BE2C (cell line): ENCODE measurements at regions not wholly inside any gene's neighbourhood (a gene's known extent, or its start where the extent isn't known, plus 50 kb on each side); places are given as distances from the start of the nearest gene placed in this dataset.
"Not testable (repeated sequence)": the region's sequence is repeated elsewhere in the genome, so short reads cannot be mapped to it uniquely, and the experiment has no call there.

Experiments used
- DNase-seq: peaks from one replicate; pipeline ENCODE4 v3.0.0-alpha.2; 2020
- H3K27me3 ChIP-seq: fragments of 250-450 bp; sonication (Bioruptor Pico); 2 replicates; pipeline ENCODE4 v1.5.1; 2020; ENCODE audit warnings: mild to moderate bottlenecking
- H3K36me3 ChIP-seq: fragments of 250-450 bp; sonication (Bioruptor Pico); 2 replicates; pipeline ENCODE4 v1.5.1; 2020; ENCODE audit warnings: mild to moderate bottlenecking
- H3K4me1 ChIP-seq: fragments of 250-450 bp; sonication (Bioruptor Pico); 2 replicates; pipeline ENCODE4 v1.5.1; 2020
- H3K4me3 ChIP-seq: 2 replicates; pipeline ENCODE4 v1.5.1; 2011; ENCODE audit warnings: low read depth, low read length
- H3K9me3 ChIP-seq: fragments of 250-450 bp; sonication (Bioruptor Pico); 2 replicates; pipeline ENCODE4 v1.5.1; 2020
- TF ChIP-seq, protein P1 (sequence below): IDR thresholded peaks from 2 replicates; pipeline ENCODE4 v1.5.1; 2012; ENCODE audit warnings: mild to moderate bottlenecking, low read depth, low read length

DNA sequence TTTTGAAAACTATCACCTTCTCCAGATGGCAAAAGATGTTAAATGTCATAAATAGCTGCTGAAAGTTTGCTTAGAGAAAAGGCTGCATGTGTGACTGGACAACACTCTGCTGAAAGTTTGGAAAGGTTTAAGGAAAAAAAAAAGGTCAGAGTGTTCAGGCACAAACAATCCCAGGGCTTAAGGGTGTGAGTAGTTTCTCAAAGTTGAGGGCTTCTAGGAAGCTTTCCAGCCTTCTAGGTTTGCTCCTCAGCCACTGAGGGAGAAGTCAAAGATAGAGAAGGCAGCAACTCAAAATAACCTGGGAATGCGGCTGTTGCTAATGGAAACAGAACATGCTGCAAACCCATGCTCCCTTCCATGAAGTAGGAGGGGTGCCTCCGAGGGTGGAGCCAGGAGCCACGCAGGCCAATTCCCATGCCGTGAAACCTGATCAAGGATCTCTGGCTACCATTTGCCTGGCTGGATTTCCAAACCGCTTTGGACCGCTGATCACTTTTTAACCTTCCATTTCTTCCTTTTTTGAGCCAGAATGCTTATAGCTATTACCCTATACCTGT, 88.0 kb downstream of the TEX51 start:
- Histone ChIP-seq H3K27me3 (no peaks in the 10 kb centered on the region), H3K9me3 (no peaks in the 10 kb centered on the region)

DNA sequence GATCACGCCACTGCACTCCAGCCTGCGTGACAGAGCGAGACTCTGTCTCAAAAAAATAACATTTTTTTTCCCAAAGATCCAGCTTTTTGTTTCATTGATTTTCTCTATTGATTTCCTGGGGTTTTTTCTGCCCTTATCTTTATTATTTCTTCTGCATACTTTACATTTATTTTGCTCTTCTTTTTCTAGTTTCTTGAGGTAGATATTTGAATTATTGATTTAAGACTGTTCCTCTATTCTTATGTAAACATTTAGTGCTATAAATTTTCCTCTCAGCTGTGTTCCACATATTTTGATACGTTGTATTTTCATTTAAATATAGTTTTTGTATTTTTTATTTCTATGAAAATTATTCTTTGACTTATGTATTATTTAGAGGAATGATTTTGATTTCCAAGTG, 89.8 kb downstream of the TEX51 start:
- H3K4me3 ChIP-seq, result no peak overlapping the region
- TF ChIP-seq, protein P1, sequence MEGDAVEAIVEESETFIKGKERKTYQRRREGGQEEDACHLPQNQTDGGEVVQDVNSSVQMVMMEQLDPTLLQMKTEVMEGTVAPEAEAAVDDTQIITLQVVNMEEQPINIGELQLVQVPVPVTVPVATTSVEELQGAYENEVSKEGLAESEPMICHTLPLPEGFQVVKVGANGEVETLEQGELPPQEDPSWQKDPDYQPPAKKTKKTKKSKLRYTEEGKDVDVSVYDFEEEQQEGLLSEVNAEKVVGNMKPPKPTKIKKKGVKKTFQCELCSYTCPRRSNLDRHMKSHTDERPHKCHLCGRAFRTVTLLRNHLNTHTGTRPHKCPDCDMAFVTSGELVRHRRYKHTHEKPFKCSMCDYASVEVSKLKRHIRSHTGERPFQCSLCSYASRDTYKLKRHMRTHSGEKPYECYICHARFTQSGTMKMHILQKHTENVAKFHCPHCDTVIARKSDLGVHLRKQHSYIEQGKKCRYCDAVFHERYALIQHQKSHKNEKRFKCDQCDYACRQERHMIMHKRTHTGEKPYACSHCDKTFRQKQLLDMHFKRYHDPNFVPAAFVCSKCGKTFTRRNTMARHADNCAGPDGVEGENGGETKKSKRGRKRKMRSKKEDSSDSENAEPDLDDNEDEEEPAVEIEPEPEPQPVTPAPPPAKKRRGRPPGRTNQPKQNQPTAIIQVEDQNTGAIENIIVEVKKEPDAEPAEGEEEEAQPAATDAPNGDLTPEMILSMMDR, result no peak
- no peaks in the 10 kb centered on the region for H3K36me3 ChIP-seq
- DNase-seq, result no peak
- H3K9me3 ChIP-seq, result no peaks in the 10 kb centered on the region
- H3K4me1 ChIP-seq, result no peaks in the 10 kb centered on the region
- H3K27me3 ChIP-seq, result no peaks in the 10 kb centered on the region

More for the DNA sequence above, 88.0 kb downstream of the TEX51 start:
- Histone ChIP-seq H3K4me1 (no peaks in the 10 kb centered on the region), H3K4me3 (no peak overlapping the region), H3K36me3 (no peaks in the 10 kb centered on the region)
- TF ChIP-seq, protein P1, result no peak
- DNase-seq, result no peak

DNA sequence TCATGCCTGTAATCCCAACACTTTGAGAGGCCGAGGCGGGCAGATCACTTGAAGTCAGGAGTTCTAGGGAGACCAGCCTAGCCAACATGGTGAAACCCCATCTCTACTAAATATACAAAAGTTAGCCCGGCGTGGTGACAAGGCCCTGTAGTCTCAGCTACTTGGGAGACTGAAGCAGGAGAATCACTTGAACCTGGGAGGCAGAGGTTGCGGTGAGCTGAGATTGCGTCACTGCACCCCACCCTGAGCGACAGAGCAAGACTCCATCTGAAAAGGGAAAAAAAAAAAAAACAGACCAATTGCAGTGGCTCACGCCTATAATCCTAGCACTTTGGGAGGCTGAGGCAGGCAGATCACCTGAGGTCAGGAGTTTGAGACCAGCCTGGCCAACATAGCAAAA, 90.4 kb downstream of the TEX51 start:
- not testable (repeated sequence) for H3K9me3 ChIP-seq, DNase-seq, H3K4me3 ChIP-seq, H3K27me3 ChIP-seq, H3K4me1 ChIP-seq, H3K36me3 ChIP-seq

DNA sequence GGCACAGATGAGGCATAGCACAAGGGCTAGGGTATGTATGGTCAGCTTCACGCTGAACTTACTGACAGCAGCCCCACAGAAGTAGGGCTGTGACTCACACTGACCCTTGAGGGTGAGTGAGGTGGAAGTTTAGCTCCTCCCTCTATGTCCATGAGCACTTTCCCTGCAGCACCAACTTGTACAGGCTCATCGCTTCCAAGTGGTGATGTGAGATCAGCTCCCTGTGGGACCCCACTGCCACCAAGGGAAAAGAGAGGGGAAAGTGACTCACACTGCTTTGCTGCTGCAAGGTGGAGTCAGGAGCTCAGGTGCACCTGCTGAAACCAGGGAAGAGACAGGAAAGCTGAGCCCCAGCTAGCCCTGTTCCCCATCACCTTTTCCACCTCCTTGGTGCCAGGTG, 91.5 kb downstream of the TEX51 start:
- Histone ChIP-seq H3K27me3 (no peaks in the 10 kb centered on the region), H3K36me3 (no peaks in the 10 kb centered on the region)
- DNase-seq, result no peak

DNA sequence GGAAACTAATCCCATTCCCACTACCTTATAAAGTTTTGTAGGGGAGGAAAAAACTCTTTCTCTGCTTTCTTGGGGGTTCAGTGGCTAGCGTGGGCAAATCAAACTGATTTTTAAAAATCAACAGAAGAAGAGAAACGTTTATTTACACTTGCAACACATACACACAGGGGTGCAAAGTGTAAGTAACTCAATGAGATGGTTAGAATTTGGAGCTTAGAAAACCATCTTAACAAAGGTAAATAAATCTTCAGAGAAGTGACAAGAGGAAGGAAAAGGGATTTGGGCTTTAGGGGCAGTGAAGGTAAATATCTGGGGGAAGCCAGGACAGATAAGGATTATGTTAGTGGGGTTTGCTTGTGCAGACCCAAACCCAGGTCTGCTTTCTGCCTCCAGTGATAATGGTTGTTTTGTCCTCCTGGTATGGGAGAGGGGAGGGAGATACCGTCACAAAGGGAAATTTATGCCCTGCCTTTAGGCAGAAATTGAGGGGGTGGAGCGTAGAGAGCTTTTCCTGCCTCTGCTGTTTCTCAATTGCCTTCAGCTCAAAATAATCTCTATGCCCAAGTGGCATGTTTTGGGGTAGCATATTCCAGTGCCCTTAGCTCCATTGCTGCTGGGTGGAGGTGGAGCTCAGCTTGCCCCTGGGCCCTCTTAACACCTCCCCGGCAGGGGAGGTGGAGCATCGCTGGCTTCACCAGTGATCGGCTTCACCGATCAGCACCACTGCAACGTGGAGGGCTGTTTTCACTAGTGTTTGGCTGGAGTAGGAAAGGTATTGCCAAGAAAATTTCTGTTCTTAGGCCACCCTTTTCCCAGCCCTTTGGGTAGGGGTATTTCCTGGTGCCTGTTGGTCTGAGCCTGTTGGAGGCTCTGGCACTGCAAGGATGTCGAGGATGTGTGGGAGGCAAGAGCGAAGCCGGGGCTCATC, 92.2 kb downstream of the TEX51 start:
- H3K4me1 ChIP-seq, result no peaks in the 10 kb centered on the region
- H3K36me3 ChIP-seq, result no peaks in the 10 kb centered on the region
- TF ChIP-seq, protein P1, result no peak
- no peaks in the 10 kb centered on the region for H3K27me3 ChIP-seq
- no peak overlapping the region for H3K4me3 ChIP-seq
- H3K9me3 ChIP-seq, result no peaks in the 10 kb centered on the region
- no peak for DNase-seq

More for the DNA sequence above, 91.5 kb downstream of the TEX51 start:
- Histone ChIP-seq H3K9me3 (no peaks in the 10 kb centered on the region), H3K4me3 (no peak overlapping the region), H3K4me1 (no peaks in the 10 kb centered on the region)
- TF ChIP-seq, protein P1, result no peak

DNA sequence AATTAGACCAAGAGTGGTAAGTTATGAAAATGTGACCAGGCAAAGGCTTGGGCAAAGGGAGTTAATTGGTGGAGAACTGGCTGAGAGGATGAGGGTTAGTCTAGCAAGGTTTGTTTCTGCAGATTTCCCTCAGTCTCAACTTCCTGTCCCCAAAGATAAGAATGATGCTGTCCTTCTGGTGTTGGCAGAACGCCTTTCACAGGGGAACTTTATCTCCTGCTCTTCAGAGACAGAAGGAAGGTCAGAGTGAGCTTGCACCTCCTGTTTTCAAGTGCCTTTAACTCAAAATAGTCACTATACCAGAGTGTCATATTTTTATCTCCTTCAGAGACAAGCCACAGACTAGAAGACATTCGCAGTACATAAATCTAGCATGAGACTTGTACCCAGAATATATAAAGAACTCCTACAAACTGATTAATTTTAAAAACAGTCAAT, 95.7 kb downstream of the TEX51 start:
- Histone ChIP-seq H3K27me3 (no peaks in the 10 kb centered on the region), H3K4me3 (no peak overlapping the region), H3K9me3 (no peaks in the 10 kb centered on the region), H3K4me1 (no peaks in the 10 kb centered on the region), H3K36me3 (no peaks in the 10 kb centered on the region)
- TF ChIP-seq, protein P1, result no peak
- DNase-seq, result no peak
